A673 (cell line): ENCODE measurements at regions not wholly inside any gene's neighbourhood (a gene's known extent, or its start where the extent isn't known, plus 50 kb on each side); places are given as distances from the start of the nearest gene placed in this dataset.

Experiments used
- BruUV-seq: library from RNA; stranded (reverse); fragments of 400-500 nt; replicated peaks from 2 replicates; lab custom pipeline; 2021; lab: Mats Ljungman, UMichigan
- CTCF ChIA-PET: fragments of 300-600 bp; sonication (Branson Sonifier 250); formaldehyde crosslinking; loops from one replicate; lab custom pipeline; 2022; ENCODE audit warnings: antibody characterized with exemption; lab: Charles Lee
- POLR2A ChIA-PET: fragments of 300-600 bp; sonication (Branson Sonifier 250); formaldehyde crosslinking; loops from one replicate; lab custom pipeline; 2022; ENCODE audit warnings: antibody characterized with exemption; ENCODE audit not compliant: low non-redundant PET; lab: Charles Lee
- DNase-seq: peaks from one replicate; pipeline ENCODE4 v3.0.0-alpha.2; 2015; ENCODE audit warnings: low spot score
- H3K27ac ChIP-seq: fragments of 200-600 bp; sonication (generic); 2 replicates; pipeline ENCODE4 v1.5.1; 2016; ENCODE audit warnings: mixed run types, low read depth, mild to moderate bottlenecking, mixed read lengths, antibody characterized with exemption, low read length; ENCODE audit not compliant: poor library complexity, severe bottlenecking
- H3K27me3 ChIP-seq: fragments of 200-600 bp; sonication (generic); replicated peaks from 2 replicates; pipeline ENCODE4 v1.6.1; 2017; ENCODE audit warnings: mixed run types, low read depth, mild to moderate bottlenecking, mixed read lengths, antibody characterized with exemption, low read length; ENCODE audit not compliant: insufficient read depth, poor library complexity
- H3K36me3 ChIP-seq: fragments of 200-600 bp; sonication (generic); 2 replicates; pipeline ENCODE4 v1.6.1; 2016; ENCODE audit warnings: mixed run types, mild to moderate bottlenecking, mixed read lengths, antibody characterized with exemption, low read length; ENCODE audit not compliant: insufficient read depth, poor library complexity, severe bottlenecking
- H3K4me1 ChIP-seq: fragments of 200-600 bp; sonication (generic); 2 replicates; pipeline ENCODE4 v1.6.1; 2017; ENCODE audit warnings: mixed run types, mild to moderate bottlenecking, mixed read lengths, antibody characterized with exemption, low read length; ENCODE audit not compliant: insufficient read depth, poor library complexity, severe bottlenecking
- H3K4me3 ChIP-seq: fragments of 200-600 bp; sonication (generic); 2 replicates; pipeline ENCODE4 v1.5.1; 2016; ENCODE audit warnings: low read depth, mixed run types, mild to moderate bottlenecking, mixed read lengths, low read length; ENCODE audit not compliant: poor library complexity, severe bottlenecking
- H3K9me3 ChIP-seq: fragments of 200-600 bp; sonication (generic); 2 replicates; pipeline ENCODE4 v1.6.1; 2016; ENCODE audit warnings: mixed run types, low read depth, mild to moderate bottlenecking, mixed read lengths, antibody characterized with exemption, low read length; ENCODE audit not compliant: poor library complexity, severe bottlenecking
- EZH2 ChIP-seq: fragments of 200-600 bp; sonication (generic); IDR thresholded peaks from 2 replicates; pipeline ENCODE4 v1.6.1; 2017; ENCODE audit warnings: borderline replicate concordance, low read depth, mild to moderate bottlenecking, mixed read lengths, antibody characterized with exemption, low read length; ENCODE audit not compliant: poor library complexity, severe bottlenecking
- intact Hi-C: fragments of 100-400 bp; cut with micrococcal nuclease; formaldehyde crosslinking; loops from one replicate; pipeline ENCODE4 v1.10.0; 2022; ENCODE audit not compliant: unreplicated experiment
- TF ChIP-seq, protein P1 (sequence below): fragments of 300-800, 200-600 bp; sonication (generic); conservative IDR thresholded peaks from 2 replicates; pipeline ENCODE4 v1.5.1; 2017; ENCODE audit warnings: low read depth, mild to moderate bottlenecking, antibody characterized with exemption, low read length, moderate library complexity, mixed read lengths

- BruUV-seq: no TSS peak
- POLR2A ChIA-PET: no interaction called here
These were observed 472.3 kb upstream of the CBLB start for GRCh38 chr3:106341087-106341486.

GRCh38 chr3:106341586-106342162 lies 472.9 kb upstream of the CBLB start:
- Histone ChIP-seq H3K4me3 (no peak overlapping the region), H3K9me3 (no peaks in the 10 kb centered on the region), H3K4me1 (peaks cover 7% of the 10 kb centered on the region), H3K36me3 (no peaks in the 10 kb centered on the region), H3K27ac (no peak overlapping the region), H3K27me3 (no peaks in the 10 kb centered on the region)
- no peak for DNase-seq
- no TSS peak for BruUV-seq
- TF ChIP-seq, protein P1, sequence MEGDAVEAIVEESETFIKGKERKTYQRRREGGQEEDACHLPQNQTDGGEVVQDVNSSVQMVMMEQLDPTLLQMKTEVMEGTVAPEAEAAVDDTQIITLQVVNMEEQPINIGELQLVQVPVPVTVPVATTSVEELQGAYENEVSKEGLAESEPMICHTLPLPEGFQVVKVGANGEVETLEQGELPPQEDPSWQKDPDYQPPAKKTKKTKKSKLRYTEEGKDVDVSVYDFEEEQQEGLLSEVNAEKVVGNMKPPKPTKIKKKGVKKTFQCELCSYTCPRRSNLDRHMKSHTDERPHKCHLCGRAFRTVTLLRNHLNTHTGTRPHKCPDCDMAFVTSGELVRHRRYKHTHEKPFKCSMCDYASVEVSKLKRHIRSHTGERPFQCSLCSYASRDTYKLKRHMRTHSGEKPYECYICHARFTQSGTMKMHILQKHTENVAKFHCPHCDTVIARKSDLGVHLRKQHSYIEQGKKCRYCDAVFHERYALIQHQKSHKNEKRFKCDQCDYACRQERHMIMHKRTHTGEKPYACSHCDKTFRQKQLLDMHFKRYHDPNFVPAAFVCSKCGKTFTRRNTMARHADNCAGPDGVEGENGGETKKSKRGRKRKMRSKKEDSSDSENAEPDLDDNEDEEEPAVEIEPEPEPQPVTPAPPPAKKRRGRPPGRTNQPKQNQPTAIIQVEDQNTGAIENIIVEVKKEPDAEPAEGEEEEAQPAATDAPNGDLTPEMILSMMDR: no peak
- TF ChIP-seq EZH2: no peak
- POLR2A ChIA-PET: no interaction called here
- CTCF ChIA-PET: no interaction called here
- intact Hi-C loops: no loop called here

More at GRCh38 chr3:106341087-106341486, 472.3 kb upstream of the CBLB start:
- no peaks in the 10 kb centered on the region for H3K27me3 ChIP-seq
- peaks cover 7% of the 10 kb centered on the region for H3K4me1 ChIP-seq
- H3K9me3 ChIP-seq: no peaks in the 10 kb centered on the region
- intact Hi-C loops: no loop called here
- no peak overlapping the region for H3K27ac ChIP-seq
- TF ChIP-seq, protein P1: no peak
- no peak for TF ChIP-seq EZH2
- DNase-seq: no peak
- H3K36me3 ChIP-seq: no peaks in the 10 kb centered on the region
- no peak overlapping the region for H3K4me3 ChIP-seq
- CTCF ChIA-PET: no interaction called here

DNA sequence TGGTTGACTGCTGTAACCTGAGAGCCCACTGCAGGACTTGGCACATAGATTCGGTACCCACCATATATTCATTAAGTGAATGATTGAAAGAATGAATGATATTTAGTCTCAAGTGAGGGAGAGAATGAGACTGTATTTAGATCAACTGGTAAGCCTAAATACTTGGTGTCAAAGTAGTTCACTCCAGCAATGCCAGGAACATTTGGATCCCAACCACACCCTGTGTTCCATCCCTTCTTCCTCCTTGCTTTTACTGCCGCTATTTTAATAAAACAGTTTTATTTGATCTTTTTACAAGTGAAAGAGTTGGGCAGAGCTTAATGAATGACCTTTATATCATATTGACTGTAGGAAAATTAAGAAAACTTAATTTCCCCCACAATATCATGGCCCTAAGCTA lies 473.6 kb upstream of the CBLB start:
- CTCF ChIA-PET: no interaction called here
- no TSS peak for BruUV-seq

More for the DNA sequence above, 473.6 kb upstream of the CBLB start:
- no peaks in the 10 kb centered on the region for H3K9me3 ChIP-seq
- TF ChIP-seq EZH2: no peak
- TF ChIP-seq, protein P1: no peak
- H3K27ac ChIP-seq: no peak overlapping the region
- no peaks in the 10 kb centered on the region for H3K27me3 ChIP-seq
- H3K4me3 ChIP-seq: no peak overlapping the region
- intact Hi-C loops: no loop called here
- POLR2A ChIA-PET: no interaction called here
- no peak for DNase-seq
- peaks cover 7% of the 10 kb centered on the region for H3K4me1 ChIP-seq
- H3K36me3 ChIP-seq: no peaks in the 10 kb centered on the region
